BLaER1 (cell line): ENCODE measurements at regions not wholly inside any gene's neighbourhood (a gene's known extent, or its start where the extent isn't known, plus 50 kb on each side); places are given as distances from the start of the nearest gene placed in this dataset.
"Not testable (repeated sequence)": the region's sequence is repeated elsewhere in the genome, so short reads cannot be mapped to it uniquely, and the experiment has no call there.

Experiments used
- H3K27ac ChIP-seq: shearing (Covaris generic); formaldehyde crosslinking; 2 replicates; pipeline ENCODE4 v1.8.1; 2022
- H3K27me3 ChIP-seq: shearing (Covaris generic); formaldehyde crosslinking; 2 replicates; pipeline ENCODE4 v1.8.1; 2022
- H3K36me3 ChIP-seq: shearing (Covaris generic); formaldehyde crosslinking; 2 replicates; pipeline ENCODE4 v1.8.1; 2022
- H3K4me1 ChIP-seq: shearing (Covaris generic); formaldehyde crosslinking; 2 replicates; pipeline ENCODE4 v1.8.1; 2022
- H3K4me2 ChIP-seq: shearing (Covaris generic); formaldehyde crosslinking; 2 replicates; pipeline ENCODE4 v1.8.1; 2022
- H3K4me3 ChIP-seq: shearing (Covaris generic); formaldehyde crosslinking; 2 replicates; pipeline ENCODE4 v1.8.1; 2022
- H3K9ac ChIP-seq: shearing (Covaris generic); formaldehyde crosslinking; 2 replicates; pipeline ENCODE4 v1.8.1; 2022
- H3K9me3 ChIP-seq: shearing (Covaris generic); formaldehyde crosslinking; 2 replicates; pipeline ENCODE4 v1.8.1; 2022
- H4K20me1 ChIP-seq: shearing (Covaris generic); formaldehyde crosslinking; 2 replicates; pipeline ENCODE4 v1.8.1; 2022
- Cebpa-rat ChIP-seq: shearing (Covaris generic); IDR thresholded peaks from 2 replicates; pipeline ENCODE4 v1.8.1; 2022

DNA sequence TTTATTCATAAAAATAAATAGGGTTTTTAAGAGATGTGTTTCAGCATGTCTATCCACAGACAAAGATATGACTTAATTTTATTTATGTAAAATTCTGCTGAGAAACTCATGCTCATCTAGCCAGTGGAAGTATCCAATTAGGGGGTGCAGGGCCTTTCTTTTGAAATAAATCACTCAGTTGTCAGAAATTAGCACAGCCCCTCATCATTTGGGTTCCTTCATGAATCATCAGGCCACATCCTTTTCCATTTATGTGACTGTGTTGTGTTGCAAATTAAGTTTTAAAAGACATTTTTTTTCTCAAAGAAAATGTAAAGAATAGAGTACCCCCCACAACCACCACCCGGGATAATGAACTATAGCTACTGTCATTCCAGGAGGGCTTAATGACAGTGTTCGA, 185.8 kb downstream of the NRP2 start:
- Histone ChIP-seq H3K27me3 (no peaks in the 10 kb centered on the region), H4K20me1 (no peaks in the 10 kb centered on the region), H3K4me1 (peaks cover 20% of the 10 kb centered on the region), H3K36me3 (no peaks in the 10 kb centered on the region), H3K4me2 (0 out of 2 replicates have a peak overlapping the region, but pooled peaks have one; percentile 57), H3K9me3 (no peaks in the 10 kb centered on the region; the same call in 1 of the 2 replicates), H3K27ac (no peak overlapping the region), H3K4me3 (no peak overlapping the region), H3K9ac (no peak overlapping the region)
- TF ChIP-seq Cebpa-rat, result no peak

GRCh38 chr2:205867371-205867770, 185.1 kb downstream of the NRP2 start:
- H3K27me3 ChIP-seq, result no peaks in the 10 kb centered on the region
- H3K9ac ChIP-seq, result no peak overlapping the region
- no peaks in the 10 kb centered on the region for H3K9me3 ChIP-seq
- no peak overlapping the region for H3K4me2 ChIP-seq
- H3K36me3 ChIP-seq, result no peaks in the 10 kb centered on the region
- no peak overlapping the region for H3K27ac ChIP-seq
- H3K4me1 ChIP-seq, result peaks cover 20% of the 10 kb centered on the region
- no peak overlapping the region for H3K4me3 ChIP-seq
- no peak for TF ChIP-seq Cebpa-rat
- no peaks in the 10 kb centered on the region for H4K20me1 ChIP-seq

DNA sequence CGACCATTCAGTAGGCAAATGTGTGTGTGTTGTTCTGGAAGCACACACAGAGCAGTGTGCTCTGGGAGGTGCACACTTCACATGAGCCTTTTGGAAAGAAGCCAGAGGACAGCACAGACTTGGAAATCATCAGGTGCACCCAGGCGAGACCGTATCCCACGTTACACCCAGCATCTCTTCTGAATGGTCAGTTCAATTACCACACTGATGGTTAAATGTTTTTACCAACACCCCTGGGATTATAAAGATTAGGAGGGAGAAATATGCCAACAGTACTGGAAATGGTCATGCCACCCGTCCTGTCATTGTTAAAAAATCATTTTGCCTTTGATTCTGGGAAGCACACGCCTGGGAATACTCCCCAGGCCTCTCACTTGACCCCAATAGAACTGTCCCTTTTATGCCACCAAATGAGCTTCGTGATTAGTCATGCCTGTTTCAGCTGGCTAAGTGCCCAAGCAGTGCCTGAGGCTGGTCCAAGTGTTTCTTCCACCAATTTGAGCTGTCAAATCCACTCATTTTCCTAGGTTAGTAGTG, 183.7 kb downstream of the NRP2 start:
- Histone ChIP-seq H3K4me1 (peaks cover 20% of the 10 kb centered on the region), H3K4me2 (no peak overlapping the region), H3K36me3 (no peaks in the 10 kb centered on the region), H3K9me3 (no peaks in the 10 kb centered on the region), H3K27me3 (no peaks in the 10 kb centered on the region), H3K27ac (no peak overlapping the region), H4K20me1 (no peaks in the 10 kb centered on the region), H3K9ac (no peak overlapping the region), H3K4me3 (no peak overlapping the region)
- TF ChIP-seq Cebpa-rat, result no peak

DNA sequence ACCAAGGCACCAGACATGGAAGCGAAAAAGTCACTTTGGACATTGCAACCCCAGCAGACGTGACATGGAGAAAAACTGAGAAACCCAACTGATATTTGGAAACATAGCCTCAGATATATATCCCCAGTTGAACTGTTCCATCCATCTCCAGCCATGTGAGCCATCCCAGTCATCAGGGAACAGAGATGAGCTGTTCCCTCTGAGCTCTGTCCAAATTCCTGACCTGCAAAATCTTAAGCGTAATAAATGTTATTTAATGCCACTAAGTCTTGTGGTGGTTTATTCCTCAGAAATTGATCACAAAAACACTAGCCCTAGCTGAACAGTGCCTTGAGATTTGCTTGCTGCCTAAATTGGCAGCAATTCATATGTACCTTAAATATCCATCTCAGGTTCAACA, 182.8 kb downstream of the NRP2 start:
- Histone ChIP-seq H3K9me3 (no peaks in the 10 kb centered on the region), H3K4me1 (peaks cover 20% of the 10 kb centered on the region), H3K4me2 (no peak overlapping the region), H3K27ac (no peak overlapping the region), H3K9ac (no peak overlapping the region), H4K20me1 (no peaks in the 10 kb centered on the region), H3K27me3 (no peaks in the 10 kb centered on the region), H3K4me3 (no peak overlapping the region), H3K36me3 (no peaks in the 10 kb centered on the region)
- TF ChIP-seq Cebpa-rat, result no peak

- Histone ChIP-seq H3K27me3 (no peaks in the 10 kb centered on the region), H3K9ac (no peak overlapping the region), H3K27ac (no peak overlapping the region), H3K4me1 (peaks cover 19% of the 10 kb centered on the region), H3K36me3 (no peaks in the 10 kb centered on the region), H3K4me3 (no peak overlapping the region), H3K9me3 (no peaks in the 10 kb centered on the region), H3K4me2 (no peak overlapping the region), H4K20me1 (no peaks in the 10 kb centered on the region)
- no peak for TF ChIP-seq Cebpa-rat
Observed at GRCh38 chr2:205864491-205864890, 182.2 kb downstream of the NRP2 start.

GRCh38 chr2:205862761-205863160, 180.5 kb downstream of the NRP2 start:
- H3K9me3 ChIP-seq, H3K9ac ChIP-seq, H4K20me1 ChIP-seq, H3K36me3 ChIP-seq, H3K4me3 ChIP-seq, H3K27ac ChIP-seq, H3K4me2 ChIP-seq, H3K27me3 ChIP-seq, H3K4me1 ChIP-seq: not testable (repeated sequence)

DNA sequence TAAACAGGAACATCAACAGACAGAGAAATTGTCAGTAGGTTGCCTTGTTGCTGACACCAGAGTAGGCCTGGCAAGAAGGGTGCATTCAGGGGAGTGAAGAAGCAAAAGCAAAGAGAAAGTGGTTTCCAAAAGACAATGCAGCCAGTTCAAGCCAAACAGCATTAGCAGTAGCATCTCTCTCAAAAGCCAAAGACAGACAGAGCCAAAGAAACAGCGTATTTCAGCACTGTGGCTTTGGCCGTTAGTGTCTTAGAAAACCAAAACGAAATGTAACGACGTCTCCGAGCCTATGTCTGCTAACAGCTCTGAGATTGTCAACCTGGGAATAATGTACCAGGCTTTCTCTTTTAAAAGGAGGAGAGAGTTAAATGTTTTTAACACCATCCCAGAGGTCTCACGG, 178.6 kb downstream of the NRP2 start:
- Histone ChIP-seq H3K27me3 (no peaks in the 10 kb centered on the region), H4K20me1 (no peaks in the 10 kb centered on the region), H3K4me2 (no peak overlapping the region), H3K9me3 (no peaks in the 10 kb centered on the region), H3K4me1 (peaks cover 4% of the 10 kb centered on the region; the same call in 1 of the 2 replicates), H3K4me3 (no peak overlapping the region), H3K36me3 (no peaks in the 10 kb centered on the region), H3K9ac (no peak overlapping the region), H3K27ac (no peak overlapping the region)
- TF ChIP-seq Cebpa-rat, result no peak

DNA sequence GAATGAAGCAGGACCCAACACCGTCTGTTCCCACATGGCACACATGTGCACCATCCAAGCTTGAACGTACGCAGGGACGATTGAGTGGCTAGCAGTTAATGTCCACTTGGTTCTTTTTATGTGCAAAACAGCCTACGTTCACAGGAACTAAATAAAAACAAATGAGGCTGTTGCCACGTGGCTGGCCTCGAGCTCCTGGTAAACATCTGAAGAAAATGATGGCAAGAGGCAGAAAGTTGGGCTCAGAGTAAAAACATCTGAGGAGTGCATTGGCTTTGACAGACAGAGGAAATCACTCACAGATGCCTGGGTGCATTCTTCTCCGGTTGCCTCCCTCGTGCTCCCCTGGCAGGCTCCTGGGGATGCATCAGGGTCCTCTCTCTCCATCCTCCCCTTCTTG, 177.9 kb downstream of the NRP2 start:
- H3K27me3 ChIP-seq, result no peaks in the 10 kb centered on the region
- no peaks in the 10 kb centered on the region for H3K36me3 ChIP-seq
- H3K27ac ChIP-seq, result no peak overlapping the region
- no peaks in the 10 kb centered on the region for H3K9me3 ChIP-seq
- no peaks in the 10 kb centered on the region for H4K20me1 ChIP-seq
- H3K4me2 ChIP-seq, result no peak overlapping the region
- no peak overlapping the region for H3K9ac ChIP-seq
- no peaks in the 10 kb centered on the region for H3K4me1 ChIP-seq
- no peak for TF ChIP-seq Cebpa-rat
- no peak overlapping the region for H3K4me3 ChIP-seq

DNA sequence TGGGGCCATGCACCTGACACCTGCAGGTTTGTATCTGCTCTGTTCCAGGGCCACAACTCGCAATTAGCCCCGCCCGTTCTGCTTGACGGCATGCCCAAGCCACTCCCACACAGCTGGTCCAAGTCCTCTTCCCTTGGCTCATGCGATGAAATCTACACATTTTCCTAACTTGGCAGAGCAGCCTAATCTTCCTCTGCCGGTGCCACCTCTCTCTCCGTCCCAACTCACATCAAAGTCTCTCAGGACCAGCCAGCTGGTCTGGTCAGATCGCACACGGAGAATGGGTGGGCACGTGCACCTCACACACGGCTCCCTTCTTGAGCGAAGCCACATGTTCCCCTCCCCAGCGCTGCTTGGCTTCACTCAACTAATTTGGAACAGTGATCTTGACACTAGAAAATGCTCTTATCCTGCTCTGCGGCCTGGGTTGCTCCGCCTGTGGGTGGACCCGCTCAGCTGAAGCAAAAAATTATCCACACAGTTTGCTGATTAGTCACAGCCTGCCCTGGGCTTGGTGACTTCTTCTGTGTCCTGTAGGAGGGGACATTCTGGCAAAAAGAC, 176.7 kb downstream of the NRP2 start:
- H3K4me3 ChIP-seq, result no peak overlapping the region
- H3K9me3 ChIP-seq, result 0 out of 2 replicates have a peak, but pooled peaks cover 3% of the 10 kb centered on the region
- no peaks in the 10 kb centered on the region for H4K20me1 ChIP-seq
- no peak overlapping the region for H3K27ac ChIP-seq
- TF ChIP-seq Cebpa-rat, result no peak
- H3K9ac ChIP-seq, result no peak overlapping the region
- no peaks in the 10 kb centered on the region for H3K4me1 ChIP-seq
- H3K27me3 ChIP-seq, result no peaks in the 10 kb centered on the region
- no peaks in the 10 kb centered on the region for H3K36me3 ChIP-seq
- no peak overlapping the region for H3K4me2 ChIP-seq

DNA sequence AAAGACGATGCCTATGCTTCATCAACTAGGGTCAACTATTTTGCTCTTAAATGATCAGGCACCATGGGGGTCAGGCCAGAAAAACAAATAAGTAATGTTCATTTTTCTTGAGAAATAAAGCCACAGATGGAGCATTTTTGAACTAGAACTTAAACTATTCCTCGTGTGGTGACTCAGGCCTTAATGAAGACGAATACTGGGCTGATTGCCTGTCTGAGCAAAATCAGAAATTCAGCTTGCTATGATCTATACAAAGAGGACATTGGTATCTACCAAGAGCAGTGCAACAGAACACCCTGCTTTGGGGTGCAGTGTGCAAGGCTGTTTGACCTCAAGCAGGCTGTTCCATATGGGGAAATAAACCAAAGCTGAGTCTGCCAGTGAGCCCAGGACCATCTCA, 176.0 kb downstream of the NRP2 start:
- H3K4me2 ChIP-seq, result no peak overlapping the region
- no peak overlapping the region for H3K9ac ChIP-seq
- no peaks in the 10 kb centered on the region for H4K20me1 ChIP-seq
- no peaks in the 10 kb centered on the region for H3K36me3 ChIP-seq
- H3K9me3 ChIP-seq, result 0 out of 2 replicates have a peak, but pooled peaks cover 3% of the 10 kb centered on the region
- no peak overlapping the region for H3K27ac ChIP-seq
- no peak overlapping the region for H3K4me3 ChIP-seq
- no peaks in the 10 kb centered on the region for H3K27me3 ChIP-seq
- no peaks in the 10 kb centered on the region for H3K4me1 ChIP-seq
- TF ChIP-seq Cebpa-rat, result no peak
